ENCODE measurements at regions not wholly inside any gene's neighbourhood (a gene's known extent, or its start where the extent isn't known, plus 50 kb on each side); places are given as distances from the start of the nearest gene placed in this dataset.
"Not testable (repeated sequence)": the region's sequence is repeated elsewhere in the genome, so short reads cannot be mapped to it uniquely, and the experiment has no call there.

DNA sequence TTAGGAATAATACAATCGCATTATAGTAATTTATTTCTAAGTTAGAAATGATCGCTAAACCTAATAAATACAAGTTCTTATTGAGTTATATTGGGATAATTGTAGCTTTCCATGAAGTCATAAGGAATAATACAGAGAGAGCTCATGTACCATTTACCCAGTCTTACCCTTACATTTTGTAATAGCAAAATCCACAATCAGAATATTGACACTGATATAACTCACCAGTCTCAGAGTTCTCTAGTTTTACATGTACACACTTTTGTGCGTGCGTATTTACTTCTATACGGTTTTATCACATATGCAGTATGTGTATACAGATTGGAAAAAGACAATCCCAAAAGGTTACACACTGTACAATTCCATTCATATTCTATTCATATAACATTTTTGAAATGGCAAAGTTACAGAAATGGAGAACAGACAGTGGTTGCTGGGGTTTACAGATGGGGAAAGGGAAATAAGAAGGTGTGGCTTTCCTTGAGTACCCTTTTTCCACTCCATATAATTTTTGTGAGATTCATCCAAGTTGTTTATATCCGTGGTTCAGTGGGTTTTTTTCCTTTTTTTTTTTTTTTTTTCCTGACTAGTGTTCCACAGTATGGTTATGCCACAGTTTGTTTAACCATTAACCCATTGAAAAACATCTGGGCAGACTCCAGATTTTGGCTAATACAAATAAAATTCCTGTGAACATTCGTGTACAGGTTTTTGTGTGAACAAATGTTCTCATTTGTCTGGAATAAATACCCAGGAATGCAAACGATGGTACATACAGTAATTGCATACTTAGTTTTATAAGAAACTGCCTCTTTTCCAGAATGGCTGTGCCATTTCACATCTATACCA is 117.2 kb downstream of the HNMT start:
- WGBS, 2 donors = 72 to 80% methylated on average over 8 of the region's 8 CpGs
- DNase-seq (ENCODE audit: low spot score in 2 of 2) = no peak
- no peak for TF ChIP-seq POLR2A (IDR thresholded peaks at IDR 0.05)
- TF ChIP-seq, protein P1, sequence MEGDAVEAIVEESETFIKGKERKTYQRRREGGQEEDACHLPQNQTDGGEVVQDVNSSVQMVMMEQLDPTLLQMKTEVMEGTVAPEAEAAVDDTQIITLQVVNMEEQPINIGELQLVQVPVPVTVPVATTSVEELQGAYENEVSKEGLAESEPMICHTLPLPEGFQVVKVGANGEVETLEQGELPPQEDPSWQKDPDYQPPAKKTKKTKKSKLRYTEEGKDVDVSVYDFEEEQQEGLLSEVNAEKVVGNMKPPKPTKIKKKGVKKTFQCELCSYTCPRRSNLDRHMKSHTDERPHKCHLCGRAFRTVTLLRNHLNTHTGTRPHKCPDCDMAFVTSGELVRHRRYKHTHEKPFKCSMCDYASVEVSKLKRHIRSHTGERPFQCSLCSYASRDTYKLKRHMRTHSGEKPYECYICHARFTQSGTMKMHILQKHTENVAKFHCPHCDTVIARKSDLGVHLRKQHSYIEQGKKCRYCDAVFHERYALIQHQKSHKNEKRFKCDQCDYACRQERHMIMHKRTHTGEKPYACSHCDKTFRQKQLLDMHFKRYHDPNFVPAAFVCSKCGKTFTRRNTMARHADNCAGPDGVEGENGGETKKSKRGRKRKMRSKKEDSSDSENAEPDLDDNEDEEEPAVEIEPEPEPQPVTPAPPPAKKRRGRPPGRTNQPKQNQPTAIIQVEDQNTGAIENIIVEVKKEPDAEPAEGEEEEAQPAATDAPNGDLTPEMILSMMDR (IDR thresholded peaks at IDR 0.05) = no peak
- intact Hi-C loops (cut with DNase I; ENCODE audit: low total_unique reads) = loop anchor here (10.0 kb wide), 1 partner anchor 137 kb away; no protein-coding TSS in a partner anchor
- no peak overlapping the region for H3K4me3 ChIP-seq (ENCODE audit: low read depth, poor library complexity, severe bottlenecking)

DNA sequence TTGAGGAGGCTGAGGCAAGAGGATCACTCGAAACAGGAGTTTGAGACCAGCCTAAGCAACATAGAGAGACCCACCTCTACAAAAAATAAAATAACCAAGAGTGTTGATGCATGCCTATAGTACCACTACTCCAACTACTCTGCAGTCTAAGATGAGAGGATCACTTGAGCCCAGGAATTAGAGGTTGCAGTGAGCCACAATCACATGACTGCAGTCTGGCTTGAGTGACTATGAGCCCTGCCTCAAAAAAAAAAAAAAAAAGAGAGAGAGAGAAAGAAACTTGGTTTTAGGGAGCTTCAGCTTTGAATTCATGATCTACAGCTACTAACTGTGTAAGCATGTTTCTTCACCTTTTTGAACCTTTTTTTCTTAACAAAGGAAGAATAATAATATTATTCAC is 119.9 kb downstream of the HNMT start:
- DNase-seq (ENCODE audit: low spot score in 2 of 2) = no peak
- TF ChIP-seq POLR2A (IDR thresholded peaks at IDR 0.05) = no peak
- TF ChIP-seq, protein P1 (IDR thresholded peaks at IDR 0.05) = no peak
- 89 to 100% methylated on average over 1 of the region's 1 CpG for WGBS, 2 donors
- intact Hi-C loops (cut with DNase I; ENCODE audit: low total_unique reads) = loop anchor here (10.0 kb wide), 1 partner anchor 139 kb away; no protein-coding TSS in a partner anchor
- no peak overlapping the region for H3K4me3 ChIP-seq (ENCODE audit: low read depth, poor library complexity, severe bottlenecking)

DNA sequence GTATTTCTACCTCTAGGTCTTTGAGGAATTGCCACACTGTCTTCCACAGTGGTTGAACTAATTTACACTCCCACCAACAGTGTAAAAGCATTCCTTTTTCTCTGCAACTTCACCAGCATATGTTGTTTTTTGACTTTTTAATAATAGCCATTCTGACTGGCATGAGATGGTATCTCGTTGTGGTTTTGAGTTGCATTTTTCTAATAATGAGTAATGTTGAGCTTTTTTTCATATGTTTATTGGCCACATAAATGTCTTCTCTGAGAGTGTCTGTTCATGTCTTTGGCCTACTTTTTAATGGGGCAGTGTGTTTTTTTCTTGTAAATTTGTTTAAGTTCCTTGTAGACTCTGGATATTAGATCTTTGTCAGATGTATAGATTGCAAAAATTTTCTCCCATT is 121.2 kb downstream of the HNMT start:
- not testable (repeated sequence) for H3K4me3 ChIP-seq (ENCODE audit: low read depth, poor library complexity, severe bottlenecking); DNase-seq (ENCODE audit: low spot score in 2 of 2)
- intact Hi-C loops (cut with DNase I; ENCODE audit: low total_unique reads) = loop anchor here (10.0 kb wide), 1 partner anchor 141 kb away; no protein-coding TSS in a partner anchor
- WGBS, 2 donors = 61 to 67% methylated on average over 1 of the region's 1 CpG

DNA sequence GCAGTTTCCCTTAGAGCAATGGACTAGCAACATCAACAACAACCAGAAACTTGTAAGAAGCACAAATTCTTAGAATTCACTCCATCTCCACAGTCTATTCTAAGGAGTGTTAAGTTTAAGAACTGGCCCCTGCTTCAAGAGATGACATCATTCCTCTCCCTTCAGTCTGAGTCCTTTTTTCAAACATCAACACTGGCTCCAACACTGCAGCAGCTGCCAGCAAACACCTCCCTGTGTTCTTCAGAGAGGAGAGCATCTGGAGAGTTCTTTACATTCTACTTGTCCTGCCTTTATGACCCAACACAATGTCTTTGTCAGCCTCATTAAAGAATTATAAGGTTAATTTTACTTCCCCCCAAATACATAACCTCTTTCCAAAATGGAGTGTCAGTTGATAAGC is 122.3 kb downstream of the HNMT start:
- H3K4me3 ChIP-seq (ENCODE audit: low read depth, poor library complexity, severe bottlenecking) = no peak overlapping the region
- intact Hi-C loops (cut with DNase I; ENCODE audit: low total_unique reads) = loop anchor here (10.0 kb wide), 1 partner anchor 142 kb away; no protein-coding TSS in a partner anchor
- TF ChIP-seq, protein P1 (IDR thresholded peaks at IDR 0.05) = no peak
- no peak for TF ChIP-seq POLR2A (IDR thresholded peaks at IDR 0.05)
- DNase-seq (ENCODE audit: low spot score in 2 of 2) = no peak

DNA sequence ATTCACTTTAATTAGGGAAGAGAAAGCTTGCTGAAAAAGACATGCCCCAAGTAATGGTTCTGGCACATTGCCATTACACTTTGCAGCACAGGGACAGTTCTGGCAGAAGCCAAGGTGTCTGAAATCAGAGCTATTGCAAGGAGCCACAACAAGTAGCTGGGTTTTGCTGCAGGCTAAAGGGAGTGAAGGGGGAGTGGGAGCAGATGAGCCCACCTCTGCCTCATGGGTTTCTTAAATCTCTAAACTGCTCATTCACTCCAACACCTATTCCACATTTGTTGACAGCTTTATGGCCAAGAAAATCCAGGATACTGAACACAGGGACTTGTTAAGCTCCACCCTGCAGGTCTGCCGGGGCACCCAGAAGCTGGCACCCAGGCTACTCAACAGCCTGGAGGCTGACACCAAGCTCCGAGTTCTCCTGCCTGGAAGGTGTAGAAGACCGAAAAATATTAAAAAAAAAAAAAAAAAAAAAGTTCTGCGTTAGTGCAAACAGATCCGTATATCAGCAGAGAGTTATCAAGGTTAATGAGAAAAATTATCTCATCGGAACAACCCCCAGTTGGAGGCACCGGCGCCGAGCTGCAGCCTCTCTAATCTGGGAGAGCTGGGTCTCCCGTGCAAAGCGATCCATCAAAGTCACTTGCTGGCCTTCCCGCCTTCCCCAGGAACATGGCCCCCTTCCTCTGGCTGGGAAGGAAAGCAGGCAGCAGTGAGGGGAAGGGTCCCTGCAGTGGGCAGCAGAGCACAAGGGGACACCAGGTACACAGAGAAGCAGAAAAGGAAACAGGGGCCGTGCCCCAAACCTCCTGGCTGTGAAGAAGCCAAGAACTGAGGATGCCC is 123.7 kb downstream of the HNMT start:
- intact Hi-C loops (cut with DNase I; ENCODE audit: low total_unique reads) = loop anchor here (10.0 kb wide), 1 partner anchor 143 kb away; no protein-coding TSS in a partner anchor
- H3K4me3 ChIP-seq (ENCODE audit: low read depth, poor library complexity, severe bottlenecking) = no peak overlapping the region
- peak in 1 of 2 donors; percentile 17 for DNase-seq (ENCODE audit: low spot score in 2 of 2)
- TF ChIP-seq POLR2A (IDR thresholded peaks at IDR 0.05) = no peak
- TF ChIP-seq, protein P1 (IDR thresholded peaks at IDR 0.05) = no peak
- WGBS, 2 donors = 39 to 42% methylated on average over 13 of the region's 13 CpGs

DNA sequence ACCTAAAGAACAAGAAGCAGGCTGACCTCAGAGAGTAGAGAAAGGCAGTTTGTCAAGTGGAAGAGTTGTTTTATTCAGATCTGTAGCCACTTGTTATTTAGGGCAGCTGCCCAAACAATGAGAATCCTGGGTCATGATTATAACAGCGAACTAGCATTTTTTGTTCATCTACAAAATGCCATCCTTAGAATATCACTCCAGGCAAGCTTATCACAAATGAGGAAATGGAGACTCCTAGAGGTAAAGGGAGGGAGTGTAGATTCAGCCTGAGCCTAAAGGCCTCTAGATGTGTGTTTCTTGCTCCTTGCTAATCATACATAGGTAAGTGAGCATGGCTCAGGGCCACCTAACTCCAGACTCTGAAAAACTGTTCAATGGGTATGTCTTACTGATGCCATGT is 126.1 kb downstream of the HNMT start:
- intact Hi-C loops (cut with DNase I; ENCODE audit: low total_unique reads) = loop anchor here (10.0 kb wide), 1 partner anchor 694 kb away; the partner anchor contains the start of gene NXPH2
- TF ChIP-seq, protein P1 (IDR thresholded peaks at IDR 0.05) = no peak
- no peak for TF ChIP-seq POLR2A (IDR thresholded peaks at IDR 0.05)
- WGBS, 2 donors = 53 to 70% methylated on average over 1 of the region's 1 CpG
- no peak for DNase-seq (ENCODE audit: low spot score in 2 of 2)
- no peak overlapping the region for H3K4me3 ChIP-seq (ENCODE audit: low read depth, poor library complexity, severe bottlenecking)

Measured in lower leg skin (tissue), 4 donors.